WERI-Rb-1 (cell line): ENCODE measurements at regions not wholly inside any gene's neighbourhood (a gene's known extent, or its start where the extent isn't known, plus 50 kb on each side); places are given as distances from the start of the nearest gene placed in this dataset.

Experiments used
- DNase-seq: peaks from one replicate; pipeline ENCODE4 v3.0.0-alpha.2; 2020
- H3K27ac ChIP-seq: fragments of 250-450 bp; sonication (Bioruptor Pico); 2 replicates; pipeline ENCODE4 v1.5.1; 2020; ENCODE audit warnings: mild to moderate bottlenecking, moderate library complexity
- H3K27me3 ChIP-seq: fragments of 250-450 bp; sonication (Bioruptor Pico); 2 replicates; pipeline ENCODE4 v1.5.1; 2021; ENCODE audit warnings: mild to moderate bottlenecking, low read depth, moderate library complexity; ENCODE audit not compliant: insufficient read depth, severe bottlenecking
- H3K36me3 ChIP-seq: fragments of 250-450 bp; sonication (Bioruptor Pico); 2 replicates; pipeline ENCODE4 v1.5.1; 2020; ENCODE audit warnings: mild to moderate bottlenecking, moderate library complexity
- H3K4me3 ChIP-seq: 2 replicates; pipeline ENCODE4 v1.5.1; 2011; ENCODE audit warnings: low read depth, mild to moderate bottlenecking, control low read depth, low read length
- H3K9me3 ChIP-seq: fragments of 250-450 bp; sonication (Bioruptor Pico); 2 replicates; pipeline ENCODE4 v1.5.1; 2021; ENCODE audit warnings: mild to moderate bottlenecking, moderate library complexity; ENCODE audit not compliant: severe bottlenecking
- CTCF ChIP-seq: IDR thresholded peaks from 2 replicates; pipeline ENCODE4 v1.5.1; 2011; ENCODE audit warnings: low read depth, mild to moderate bottlenecking, control low read depth, inconsistent platforms, low read length

- DNase-seq: no peak
- TF ChIP-seq CTCF: no peak
Observed at GRCh38 chr7:109926738-109927137, 1164.2 kb upstream of the LRRN3 start.

GRCh38 chr7:109930049-109930448 lies 1160.9 kb upstream of the LRRN3 start:
- Histone ChIP-seq H3K9me3 (no peaks in the 10 kb centered on the region), H3K4me3 (no peak overlapping the region), H3K27ac (no peak overlapping the region), H3K36me3 (no peaks in the 10 kb centered on the region), H3K27me3 (no peaks in the 10 kb centered on the region)
- no peak for TF ChIP-seq CTCF
- no peak for DNase-seq

More at GRCh38 chr7:109926738-109927137, 1164.2 kb upstream of the LRRN3 start:
- no peak overlapping the region for H3K4me3 ChIP-seq
- H3K27me3 ChIP-seq: no peaks in the 10 kb centered on the region
- H3K36me3 ChIP-seq: no peaks in the 10 kb centered on the region
- no peak overlapping the region for H3K27ac ChIP-seq
- H3K9me3 ChIP-seq: peaks cover 5% of the 10 kb centered on the region

GRCh38 chr7:109939207-109939606 lies 1151.7 kb upstream of the LRRN3 start:
- Histone ChIP-seq H3K4me3 (no peak overlapping the region), H3K27ac (no peak overlapping the region), H3K27me3 (no peaks in the 10 kb centered on the region), H3K9me3 (no peaks in the 10 kb centered on the region), H3K36me3 (no peaks in the 10 kb centered on the region)
- no peak for TF ChIP-seq CTCF
- no peak for DNase-seq

- no peaks in the 10 kb centered on the region for H3K9me3 ChIP-seq
- H3K27ac ChIP-seq: no peak overlapping the region
- no peaks in the 10 kb centered on the region for H3K36me3 ChIP-seq
- H3K4me3 ChIP-seq: no peak overlapping the region
- DNase-seq: no peak
- no peaks in the 10 kb centered on the region for H3K27me3 ChIP-seq
- TF ChIP-seq CTCF: no peak
Observed at GRCh38 chr7:109945820-109946518, 1145.0 kb upstream of the LRRN3 start.

GRCh38 chr7:109950256-109950655 lies 1140.7 kb upstream of the LRRN3 start:
- Histone ChIP-seq H3K4me3 (no peak overlapping the region), H3K9me3 (no peaks in the 10 kb centered on the region), H3K36me3 (no peaks in the 10 kb centered on the region), H3K27me3 (no peaks in the 10 kb centered on the region), H3K27ac (no peak overlapping the region)
- no peak for DNase-seq
- no peak for TF ChIP-seq CTCF

- DNase-seq: no peak
- no peak for TF ChIP-seq CTCF
- Histone ChIP-seq H3K9me3 (no peaks in the 10 kb centered on the region), H3K36me3 (no peaks in the 10 kb centered on the region), H3K4me3 (no peak overlapping the region), H3K27ac (no peak overlapping the region), H3K27me3 (no peaks in the 10 kb centered on the region)
Observed at GRCh38 chr7:109950821-109951564, 1139.9 kb upstream of the LRRN3 start.
